ENCODE measurements at regions not wholly inside any gene's neighbourhood (a gene's known extent, or its start where the extent isn't known, plus 50 kb on each side); places are given as distances from the start of the nearest gene placed in this dataset.

DNA sequence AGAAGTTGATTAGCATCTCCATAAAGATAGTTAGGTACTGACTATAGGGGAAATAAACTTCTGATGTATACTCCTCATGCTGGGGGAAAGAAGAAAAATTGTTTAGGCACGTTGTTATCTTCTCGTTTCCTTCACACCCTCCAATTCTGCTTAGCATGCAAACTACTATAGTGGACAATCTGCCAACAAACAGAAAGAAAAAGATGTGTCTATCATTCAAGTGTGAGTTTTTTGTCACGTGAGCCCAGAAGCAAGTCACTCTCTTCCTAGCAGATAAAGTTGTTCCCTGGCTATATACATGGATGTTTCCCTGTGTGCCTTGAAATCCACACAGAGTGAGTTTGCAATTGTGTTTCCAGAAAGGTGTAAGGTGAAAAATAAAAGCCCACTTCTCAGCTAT lies 318.4 kb downstream of the CWC27 start:
- Histone ChIP-seq H2AFZ (ENCODE audit: low read length) (0 out of 2 replicates have a peak overlapping the region, but pooled peaks have one; percentile 17), H3K9ac (ENCODE audit: low read length) (no peak overlapping the region), H3K4me1 (ENCODE audit: insufficient read depth, low read length, severe bottlenecking) (peaks cover 12% of the 10 kb centered on the region), H3K79me2 (ENCODE audit: insufficient read depth, low read length) (no peaks in the 10 kb centered on the region), H3K36me3 (ENCODE audit: insufficient read depth, low read length) (no peaks in the 10 kb centered on the region), H3K4me2 (ENCODE audit: low read length) (no peak overlapping the region), H3K27me3 (ENCODE audit: insufficient read depth, low read length) (no peaks in the 10 kb centered on the region), H3K27ac (ENCODE audit: low read depth, low read length, poor library complexity, severe bottlenecking) (no peak overlapping the region), H3K9me3 (ENCODE audit: low read length) (peaks cover 15% of the 10 kb centered on the region; the same call in 1 of the 2 replicates), H3K4me3 (ENCODE audit: low read depth, low read length, poor library complexity, severe bottlenecking) (no peak overlapping the region), H4K20me1 (ENCODE audit: insufficient read depth, low read length) (no peaks in the 10 kb centered on the region), H3K9me2 (ENCODE audit: low read depth, low read length) (no peaks in the 10 kb centered on the region), H3F3A (ENCODE audit: insufficient read depth, low read length) (no peaks in the 10 kb centered on the region)
- no peak for TF ChIP-seq EZH2 (IDR thresholded peaks at IDR 0.05; ENCODE audit: borderline replicate concordance, low read length)
- TF ChIP-seq, protein P1, sequence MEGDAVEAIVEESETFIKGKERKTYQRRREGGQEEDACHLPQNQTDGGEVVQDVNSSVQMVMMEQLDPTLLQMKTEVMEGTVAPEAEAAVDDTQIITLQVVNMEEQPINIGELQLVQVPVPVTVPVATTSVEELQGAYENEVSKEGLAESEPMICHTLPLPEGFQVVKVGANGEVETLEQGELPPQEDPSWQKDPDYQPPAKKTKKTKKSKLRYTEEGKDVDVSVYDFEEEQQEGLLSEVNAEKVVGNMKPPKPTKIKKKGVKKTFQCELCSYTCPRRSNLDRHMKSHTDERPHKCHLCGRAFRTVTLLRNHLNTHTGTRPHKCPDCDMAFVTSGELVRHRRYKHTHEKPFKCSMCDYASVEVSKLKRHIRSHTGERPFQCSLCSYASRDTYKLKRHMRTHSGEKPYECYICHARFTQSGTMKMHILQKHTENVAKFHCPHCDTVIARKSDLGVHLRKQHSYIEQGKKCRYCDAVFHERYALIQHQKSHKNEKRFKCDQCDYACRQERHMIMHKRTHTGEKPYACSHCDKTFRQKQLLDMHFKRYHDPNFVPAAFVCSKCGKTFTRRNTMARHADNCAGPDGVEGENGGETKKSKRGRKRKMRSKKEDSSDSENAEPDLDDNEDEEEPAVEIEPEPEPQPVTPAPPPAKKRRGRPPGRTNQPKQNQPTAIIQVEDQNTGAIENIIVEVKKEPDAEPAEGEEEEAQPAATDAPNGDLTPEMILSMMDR (IDR thresholded peaks at IDR 0.05; ENCODE audit: low read length): no peak

DNA sequence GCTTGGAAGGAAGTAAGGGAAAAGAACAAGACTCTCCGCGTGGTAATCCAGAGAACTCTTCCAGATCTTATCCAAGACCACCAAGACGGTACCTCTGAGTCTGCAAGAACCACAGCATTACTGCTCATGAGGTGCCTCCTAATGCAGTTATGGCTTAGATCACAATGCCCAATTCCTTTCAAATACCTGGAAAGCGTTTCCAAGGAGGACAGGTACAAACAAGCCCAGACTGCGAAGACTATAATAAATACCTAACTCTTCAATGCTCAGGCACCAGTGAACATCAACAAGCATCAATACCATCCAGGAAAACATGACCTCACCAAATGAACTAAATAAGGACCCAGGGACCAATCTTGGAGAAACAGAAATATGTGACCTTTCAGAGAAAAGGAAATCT lies 325.5 kb downstream of the CWC27 start:
- H3K9me2 ChIP-seq (ENCODE audit: low read depth, low read length): no peaks in the 10 kb centered on the region
- no peaks in the 10 kb centered on the region for H3F3A ChIP-seq (ENCODE audit: insufficient read depth, low read length)

DNA sequence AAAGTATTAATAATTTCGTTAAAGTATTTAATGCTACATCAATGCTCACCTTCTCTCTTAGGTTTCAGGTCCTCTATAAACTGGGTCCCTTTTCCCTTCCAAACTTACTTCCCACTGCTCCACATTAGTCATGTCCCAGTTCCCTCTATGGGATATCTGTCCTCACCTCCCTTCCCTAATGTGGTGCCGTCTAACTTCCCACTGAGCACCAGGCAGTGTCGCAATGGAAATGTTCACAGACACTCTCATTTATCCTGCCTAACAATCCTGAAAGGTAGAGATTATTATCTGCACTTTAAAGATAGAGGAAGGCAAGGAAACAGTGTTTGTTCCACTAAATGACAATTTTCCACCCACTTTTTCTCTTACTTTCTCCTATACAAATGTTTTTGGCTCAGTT lies 329.7 kb downstream of the CWC27 start:
- TF ChIP-seq, protein P1 (IDR thresholded peaks at IDR 0.05; ENCODE audit: low read length): no peak
- TF ChIP-seq EZH2 (IDR thresholded peaks at IDR 0.05; ENCODE audit: borderline replicate concordance, low read length): no peak
- Histone ChIP-seq H3K79me2 (ENCODE audit: insufficient read depth, low read length) (no peaks in the 10 kb centered on the region), H3K27me3 (ENCODE audit: insufficient read depth, low read length) (no peaks in the 10 kb centered on the region), H3K4me2 (ENCODE audit: low read length) (no peak overlapping the region), H3K27ac (ENCODE audit: low read depth, low read length, poor library complexity, severe bottlenecking) (no peak overlapping the region), H4K20me1 (ENCODE audit: insufficient read depth, low read length) (no peaks in the 10 kb centered on the region), H3K4me1 (ENCODE audit: insufficient read depth, low read length, severe bottlenecking) (peaks cover 14% of the 10 kb centered on the region), H3K4me3 (ENCODE audit: low read depth, low read length, poor library complexity, severe bottlenecking) (no peak overlapping the region), H3F3A (ENCODE audit: insufficient read depth, low read length) (peaks cover 5% of the 10 kb centered on the region; the same call in 1 of the 2 replicates), H3K9me2 (ENCODE audit: low read depth, low read length) (no peaks in the 10 kb centered on the region), H3K9ac (ENCODE audit: low read length) (no peak overlapping the region), H3K36me3 (ENCODE audit: insufficient read depth, low read length) (no peaks in the 10 kb centered on the region), H2AFZ (ENCODE audit: low read length) (no peak overlapping the region), H3K9me3 (ENCODE audit: low read length) (no peaks in the 10 kb centered on the region)

More for the DNA sequence above, 325.5 kb downstream of the CWC27 start:
- H2AFZ ChIP-seq (ENCODE audit: low read length): no peak overlapping the region
- H3K9ac ChIP-seq (ENCODE audit: low read length): no peak overlapping the region
- no peaks in the 10 kb centered on the region for H3K36me3 ChIP-seq (ENCODE audit: insufficient read depth, low read length)
- no peak overlapping the region for H3K4me2 ChIP-seq (ENCODE audit: low read length)
- no peak for TF ChIP-seq EZH2 (IDR thresholded peaks at IDR 0.05; ENCODE audit: borderline replicate concordance, low read length)
- TF ChIP-seq, protein P1 (IDR thresholded peaks at IDR 0.05; ENCODE audit: low read length): no peak
- peaks cover 15% of the 10 kb centered on the region; the same call in 1 of the 2 replicates for H3K9me3 ChIP-seq (ENCODE audit: low read length)
- no peak overlapping the region for H3K27ac ChIP-seq (ENCODE audit: low read depth, low read length, poor library complexity, severe bottlenecking)
- H3K27me3 ChIP-seq (ENCODE audit: insufficient read depth, low read length): no peaks in the 10 kb centered on the region
- no peaks in the 10 kb centered on the region for H3K4me1 ChIP-seq (ENCODE audit: insufficient read depth, low read length, severe bottlenecking)
- H4K20me1 ChIP-seq (ENCODE audit: insufficient read depth, low read length): no peaks in the 10 kb centered on the region
- H3K79me2 ChIP-seq (ENCODE audit: insufficient read depth, low read length): no peaks in the 10 kb centered on the region
- no peak overlapping the region for H3K4me3 ChIP-seq (ENCODE audit: low read depth, low read length, poor library complexity, severe bottlenecking)
